Right renal cortex interstitium (tissue), 3 donors: ENCODE measurements at regions not wholly inside any gene's neighbourhood (a gene's known extent, or its start where the extent isn't known, plus 50 kb on each side); places are given as distances from the start of the nearest gene placed in this dataset.

Source experiments
- DNase-seq, 3 donors: peaks; one replicate each; pipeline ENCODE4 v3.0.0-alpha.2; 2013; ENCODE audit warnings: low read depth in 3 of 3, low spot score in 2 of 3

- DNase-seq: no peak
Measured at GRCh38 chr12:33323823-33324222, 115.8 kb downstream of the SYT10 start.

GRCh38 chr12:33322519-33322918 is 117.1 kb downstream of the SYT10 start:
- DNase-seq: no peak

- no peak for DNase-seq
Measured at GRCh38 chr12:33317746-33318145, 121.9 kb downstream of the SYT10 start.

- no peak for DNase-seq
Measured at GRCh38 chr12:33314223-33314622, 125.4 kb downstream of the SYT10 start.

GRCh38 chr12:33313476-33313875 is 126.1 kb downstream of the SYT10 start:
- DNase-seq: no peak

GRCh38 chr12:33310471-33310870 is 129.1 kb downstream of the SYT10 start:
- no peak for DNase-seq

- DNase-seq: no peak
Measured at GRCh38 chr12:33304176-33304575, 135.4 kb downstream of the SYT10 start.

GRCh38 chr12:33296529-33296928 is 143.1 kb downstream of the SYT10 start:
- no peak for DNase-seq

GRCh38 chr12:33290703-33291102 is 148.9 kb downstream of the SYT10 start:
- DNase-seq: no peak

- no peak for DNase-seq
Measured at GRCh38 chr12:33283054-33283453, 156.6 kb downstream of the SYT10 start.

- no peak for DNase-seq
Measured at GRCh38 chr12:33277376-33277775, 162.2 kb downstream of the SYT10 start.

- no peak for DNase-seq
Measured at GRCh38 chr12:33267641-33268040, 172.0 kb downstream of the SYT10 start.

GRCh38 chr12:33265900-33266299 is 173.7 kb downstream of the SYT10 start:
- DNase-seq: no peak

- DNase-seq: no peak
Measured at GRCh38 chr12:33265033-33265731, 174.4 kb downstream of the SYT10 start.

- DNase-seq: no peak
Measured at GRCh38 chr12:33253178-33253577, 186.4 kb downstream of the SYT10 start.

- no peak for DNase-seq
Measured at GRCh38 chr12:33251548-33251947, 188.1 kb downstream of the SYT10 start.

GRCh38 chr12:33248364-33248763 is 191.3 kb downstream of the SYT10 start:
- no peak for DNase-seq

- DNase-seq: no peak
Measured at GRCh38 chr12:33247625-33248024, 192.0 kb downstream of the SYT10 start.

GRCh38 chr12:33245434-33245833 is 194.2 kb downstream of the SYT10 start:
- peak in 1 of 3 donors; percentile 35 for DNase-seq

GRCh38 chr12:33226671-33227070 is 212.9 kb downstream of the SYT10 start:
- DNase-seq: no peak

GRCh38 chr12:33223956-33224355 is 215.7 kb downstream of the SYT10 start:
- DNase-seq: no peak

GRCh38 chr12:33222357-33222756 is 217.3 kb downstream of the SYT10 start:
- no peak for DNase-seq

GRCh38 chr12:33205981-33206380 is 233.6 kb downstream of the SYT10 start:
- no peak for DNase-seq
